Superior temporal gyrus (tissue), 1 donor: ENCODE measurements at regions not wholly inside any gene's neighbourhood (a gene's known extent, or its start where the extent isn't known, plus 50 kb on each side); places are given as distances from the start of the nearest gene placed in this dataset.

Experiments
- DNase-seq: peaks from one replicate; pipeline ENCODE4 v3.0.0-alpha.2; 2016; ENCODE audit errors: extremely low spot score

- DNase-seq = no peak
Measured at GRCh38 chr2:88283886-88284592, 113.9 kb downstream of the THNSL2 start.

GRCh38 chr2:88281302-88282217 lies 111.4 kb downstream of the THNSL2 start:
- peak; percentile 28 for DNase-seq

GRCh38 chr2:88269836-88270235 lies 99.7 kb downstream of the THNSL2 start:
- no peak for DNase-seq

GRCh38 chr2:88265352-88266303 lies 95.5 kb downstream of the THNSL2 start:
- DNase-seq = peak; percentile 39

- no peak for DNase-seq
Measured at GRCh38 chr2:88263861-88264260, 93.7 kb downstream of the THNSL2 start.

- DNase-seq = no peak
Measured at GRCh38 chr2:88261725-88262124, 91.6 kb downstream of the THNSL2 start.

GRCh38 chr2:88258208-88258607 lies 88.1 kb downstream of the THNSL2 start:
- no peak for DNase-seq

- no peak for DNase-seq
Measured at GRCh38 chr2:88254437-88255091, 84.4 kb downstream of the THNSL2 start.

GRCh38 chr2:88253997-88254396 lies 83.9 kb downstream of the THNSL2 start:
- DNase-seq = no peak

- no peak for DNase-seq
Measured at GRCh38 chr2:88253375-88253774, 83.2 kb downstream of the THNSL2 start.

- DNase-seq = no peak
Measured at GRCh38 chr2:88252646-88253045, 82.5 kb downstream of the THNSL2 start.

- DNase-seq = no peak
Measured at GRCh38 chr2:88252111-88252510, 82.0 kb downstream of the THNSL2 start.

- no peak for DNase-seq
Measured at GRCh38 chr2:88250404-88250803, 80.3 kb downstream of the THNSL2 start.

GRCh38 chr2:88248280-88248828 lies 78.2 kb downstream of the THNSL2 start:
- no peak for DNase-seq

- no peak for DNase-seq
Measured at GRCh38 chr2:88247531-88247930, 77.4 kb downstream of the THNSL2 start.

- DNase-seq = no peak
Measured at GRCh38 chr2:88245109-88245508, 75.0 kb downstream of the THNSL2 start.

GRCh38 chr2:88239781-88240180 lies 69.6 kb downstream of the THNSL2 start:
- DNase-seq = no peak

GRCh38 chr2:88236666-88237065 lies 66.5 kb downstream of the THNSL2 start:
- DNase-seq = no peak
